DND-41 (cell line): ENCODE measurements at regions not wholly inside any gene's neighbourhood (a gene's known extent, or its start where the extent isn't known, plus 50 kb on each side); places are given as distances from the start of the nearest gene placed in this dataset.

Experiments
- EZH2 ChIP-seq: IDR thresholded peaks from 3 replicates; pipeline ENCODE4 v1.6.1; 2012; ENCODE audit warnings: borderline replicate concordance, low read depth, mild to moderate bottlenecking, moderate library complexity, low read length, inconsistent platforms; ENCODE audit not compliant: severe bottlenecking
- TF ChIP-seq, protein P1 (sequence below): IDR thresholded peaks from 2 replicates; pipeline ENCODE4 v1.5.1; 2012; ENCODE audit warnings: borderline replicate concordance, low read length, moderate library complexity, mild to moderate bottlenecking; ENCODE audit not compliant: poor library complexity, severe bottlenecking; ENCODE audit errors: extremely low read depth

DNA sequence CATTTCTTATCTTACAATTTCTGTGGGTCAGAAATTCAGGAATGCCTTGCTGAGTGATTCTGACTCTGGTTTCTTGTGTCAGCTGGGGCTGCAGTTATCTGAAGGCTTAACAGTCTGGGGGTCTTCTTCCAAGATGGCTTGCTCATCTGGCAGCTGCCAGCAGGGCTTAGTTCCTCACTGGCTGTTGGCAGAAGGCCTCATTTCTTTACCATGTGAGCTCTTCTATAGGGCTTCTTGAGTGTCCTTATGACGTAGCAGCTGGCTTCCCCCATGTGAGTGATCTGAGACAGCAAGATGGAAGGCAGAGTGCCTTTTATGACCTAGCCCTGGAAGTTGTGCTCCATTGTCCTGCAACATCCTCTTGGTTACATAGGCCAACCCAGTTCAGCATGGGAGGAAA lies 82.0 kb upstream of the PDZRN3 start:
- TF ChIP-seq, protein P1, sequence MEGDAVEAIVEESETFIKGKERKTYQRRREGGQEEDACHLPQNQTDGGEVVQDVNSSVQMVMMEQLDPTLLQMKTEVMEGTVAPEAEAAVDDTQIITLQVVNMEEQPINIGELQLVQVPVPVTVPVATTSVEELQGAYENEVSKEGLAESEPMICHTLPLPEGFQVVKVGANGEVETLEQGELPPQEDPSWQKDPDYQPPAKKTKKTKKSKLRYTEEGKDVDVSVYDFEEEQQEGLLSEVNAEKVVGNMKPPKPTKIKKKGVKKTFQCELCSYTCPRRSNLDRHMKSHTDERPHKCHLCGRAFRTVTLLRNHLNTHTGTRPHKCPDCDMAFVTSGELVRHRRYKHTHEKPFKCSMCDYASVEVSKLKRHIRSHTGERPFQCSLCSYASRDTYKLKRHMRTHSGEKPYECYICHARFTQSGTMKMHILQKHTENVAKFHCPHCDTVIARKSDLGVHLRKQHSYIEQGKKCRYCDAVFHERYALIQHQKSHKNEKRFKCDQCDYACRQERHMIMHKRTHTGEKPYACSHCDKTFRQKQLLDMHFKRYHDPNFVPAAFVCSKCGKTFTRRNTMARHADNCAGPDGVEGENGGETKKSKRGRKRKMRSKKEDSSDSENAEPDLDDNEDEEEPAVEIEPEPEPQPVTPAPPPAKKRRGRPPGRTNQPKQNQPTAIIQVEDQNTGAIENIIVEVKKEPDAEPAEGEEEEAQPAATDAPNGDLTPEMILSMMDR: no peak
- TF ChIP-seq EZH2: no peak
